ENCODE measurements at regions not wholly inside any gene's neighbourhood (a gene's known extent, or its start where the extent isn't known, plus 50 kb on each side); places are given as distances from the start of the nearest gene placed in this dataset.

DNA sequence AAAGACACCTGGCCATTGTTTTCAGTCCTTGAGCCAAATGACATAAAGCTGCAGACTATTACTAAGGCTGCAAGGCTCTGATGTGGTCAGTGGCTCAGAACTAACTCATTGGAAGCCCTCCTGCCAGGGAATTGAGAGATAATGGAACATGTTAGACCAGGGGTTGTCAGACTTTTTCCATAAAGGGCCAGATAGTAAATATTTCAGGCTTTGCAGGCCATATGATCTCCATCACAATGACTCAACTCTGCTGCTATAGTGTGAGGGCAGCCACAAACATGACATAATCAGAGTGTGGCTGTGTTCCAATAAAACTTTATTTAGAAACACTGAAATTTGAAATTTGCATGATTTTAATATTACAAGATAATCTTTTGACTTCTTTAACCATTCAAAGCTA is 140.3 kb downstream of the TMEM30B start:
- TF ChIP-seq, protein P1, sequence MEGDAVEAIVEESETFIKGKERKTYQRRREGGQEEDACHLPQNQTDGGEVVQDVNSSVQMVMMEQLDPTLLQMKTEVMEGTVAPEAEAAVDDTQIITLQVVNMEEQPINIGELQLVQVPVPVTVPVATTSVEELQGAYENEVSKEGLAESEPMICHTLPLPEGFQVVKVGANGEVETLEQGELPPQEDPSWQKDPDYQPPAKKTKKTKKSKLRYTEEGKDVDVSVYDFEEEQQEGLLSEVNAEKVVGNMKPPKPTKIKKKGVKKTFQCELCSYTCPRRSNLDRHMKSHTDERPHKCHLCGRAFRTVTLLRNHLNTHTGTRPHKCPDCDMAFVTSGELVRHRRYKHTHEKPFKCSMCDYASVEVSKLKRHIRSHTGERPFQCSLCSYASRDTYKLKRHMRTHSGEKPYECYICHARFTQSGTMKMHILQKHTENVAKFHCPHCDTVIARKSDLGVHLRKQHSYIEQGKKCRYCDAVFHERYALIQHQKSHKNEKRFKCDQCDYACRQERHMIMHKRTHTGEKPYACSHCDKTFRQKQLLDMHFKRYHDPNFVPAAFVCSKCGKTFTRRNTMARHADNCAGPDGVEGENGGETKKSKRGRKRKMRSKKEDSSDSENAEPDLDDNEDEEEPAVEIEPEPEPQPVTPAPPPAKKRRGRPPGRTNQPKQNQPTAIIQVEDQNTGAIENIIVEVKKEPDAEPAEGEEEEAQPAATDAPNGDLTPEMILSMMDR (IDR thresholded peaks at IDR 0.05), result no peak
- TF ChIP-seq POLR2A (IDR thresholded peaks at IDR 0.05), result no peak
